DMS153 (cell line): ENCODE measurements at regions not wholly inside any gene's neighbourhood (a gene's known extent, or its start where the extent isn't known, plus 50 kb on each side); places are given as distances from the start of the nearest gene placed in this dataset.
"Not testable (repeated sequence)": the region's sequence is repeated elsewhere in the genome, so short reads cannot be mapped to it uniquely, and the experiment has no call there.

Source experiments
- DNase-seq: peaks from one replicate; lab custom pipeline; 2025; lab: John Stamatoyannopoulos, UW

- DNase-seq: no peak
Observed at GRCh38 chr2:180927030-180927686, 53.2 kb upstream of the UBE2E3 start.

DNA sequence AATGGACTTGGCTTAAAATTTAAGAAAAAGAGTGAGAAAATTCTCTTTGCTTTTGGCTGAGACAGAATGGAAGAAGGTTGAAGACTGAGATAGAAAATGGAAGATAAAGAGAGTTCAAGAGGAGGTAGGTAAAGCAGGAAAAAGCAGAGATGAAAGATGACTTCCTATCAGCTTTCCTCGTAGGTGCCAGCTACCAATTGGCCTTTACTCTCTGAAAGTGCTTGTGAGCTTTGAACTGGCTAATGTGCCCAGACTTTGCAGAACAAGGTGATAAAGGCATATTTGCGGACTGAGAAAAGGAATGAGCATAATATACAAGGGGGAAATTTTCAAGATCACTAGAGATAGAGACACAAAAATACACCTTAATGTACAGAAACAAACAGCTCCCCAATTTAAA lies 54.7 kb upstream of the UBE2E3 start:
- no peak for DNase-seq

DNA sequence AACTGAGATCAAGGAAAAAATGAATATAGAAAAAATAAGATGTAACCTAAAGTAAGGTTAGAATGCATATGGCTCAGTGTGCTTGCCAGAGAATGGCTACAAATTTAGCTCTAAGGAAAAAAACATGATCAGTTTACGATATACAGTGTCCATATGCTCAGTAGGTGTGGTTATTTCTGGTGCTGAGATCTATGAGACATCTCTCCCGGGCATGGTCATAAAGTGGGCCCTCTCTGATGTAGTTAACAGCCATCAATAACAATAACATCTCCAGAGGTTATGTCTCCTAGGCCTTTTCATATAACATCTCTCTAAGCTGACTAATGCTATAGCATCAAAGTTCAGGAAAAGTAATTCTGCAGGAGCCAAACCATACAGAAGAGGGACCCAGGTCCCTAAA lies 56.3 kb upstream of the UBE2E3 start:
- no peak for DNase-seq

DNA sequence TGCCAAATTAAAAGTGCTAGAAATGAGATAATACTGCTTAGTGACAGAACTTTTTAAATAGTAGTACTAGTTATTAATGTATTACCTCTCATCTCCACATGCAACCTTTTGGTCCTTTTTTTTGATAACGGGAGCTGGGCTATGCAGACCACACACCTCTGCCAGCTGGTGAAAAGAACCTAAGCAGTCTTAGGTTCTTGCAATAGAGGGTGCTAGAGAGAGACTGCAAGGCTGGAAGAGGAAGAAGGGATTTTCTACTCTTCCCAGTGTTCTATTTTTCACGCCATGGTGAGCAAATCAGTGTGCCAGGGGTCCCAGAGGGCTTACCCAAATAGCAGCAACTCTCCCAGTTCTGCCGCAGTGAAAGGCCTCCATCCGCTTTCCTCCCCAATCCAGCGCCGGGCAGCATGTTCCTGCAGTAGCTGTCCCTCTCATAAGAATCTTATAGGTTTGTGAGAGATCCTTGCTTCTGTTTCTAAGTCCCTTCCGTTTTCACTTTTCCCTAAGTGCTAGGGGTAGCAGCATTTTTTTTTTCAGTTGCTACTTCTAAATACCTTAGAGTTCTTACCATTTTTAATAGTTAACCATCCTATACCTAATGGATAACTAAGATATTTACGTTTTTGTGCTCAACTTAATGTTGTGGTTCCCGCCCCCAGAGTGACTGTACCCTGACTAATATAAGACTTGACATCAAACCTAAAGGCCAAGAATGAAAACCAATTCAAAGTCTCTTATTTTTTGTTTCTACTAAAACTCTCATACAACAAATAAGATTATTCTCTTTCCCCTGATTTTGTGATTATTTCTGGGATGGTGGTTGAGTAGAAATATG lies 69.4 kb upstream of the UBE2E3 start:
- no peak for DNase-seq

DNA sequence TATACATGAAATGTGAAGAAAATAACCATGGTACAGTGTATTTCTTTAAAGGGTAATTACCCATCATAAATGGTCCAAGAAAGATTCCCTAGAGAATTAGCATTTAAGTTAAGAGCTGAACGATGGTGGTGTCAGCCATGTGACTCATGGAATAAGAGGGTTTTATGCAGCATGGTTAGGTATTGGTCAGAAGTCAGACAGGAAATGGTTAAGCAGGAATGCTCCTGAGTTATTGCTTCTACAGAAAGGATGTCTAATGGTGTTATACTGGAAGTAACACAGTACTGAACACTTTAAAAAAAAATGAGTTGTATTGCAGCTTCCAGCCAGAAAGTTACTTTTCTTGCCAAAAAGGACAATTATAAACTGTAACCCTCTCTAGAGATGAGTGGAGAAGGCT lies 72.7 kb upstream of the UBE2E3 start:
- no peak for DNase-seq

- peak; percentile 2 for DNase-seq
Observed at GRCh38 chr2:180905461-180905860, 74.9 kb upstream of the UBE2E3 start.

DNA sequence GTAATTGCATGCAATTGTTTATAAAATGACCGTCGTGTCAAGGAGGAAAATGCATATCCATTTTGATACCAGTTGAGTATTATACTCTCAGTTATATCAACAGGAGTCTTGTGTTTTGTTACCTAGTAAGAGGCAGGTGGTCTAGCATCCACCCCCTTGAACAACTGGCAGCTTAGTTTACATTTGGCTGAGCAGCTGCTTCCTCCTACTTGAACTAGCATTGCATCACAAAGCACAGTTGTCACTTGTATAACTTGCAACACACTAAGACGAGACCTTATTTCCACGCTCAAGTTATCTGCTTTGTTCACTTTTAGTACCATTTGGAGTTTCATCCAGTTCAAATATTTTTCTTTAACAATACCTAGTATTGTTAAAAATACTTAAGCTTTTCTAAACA lies 75.4 kb upstream of the UBE2E3 start:
- DNase-seq: peak; percentile 47

DNA sequence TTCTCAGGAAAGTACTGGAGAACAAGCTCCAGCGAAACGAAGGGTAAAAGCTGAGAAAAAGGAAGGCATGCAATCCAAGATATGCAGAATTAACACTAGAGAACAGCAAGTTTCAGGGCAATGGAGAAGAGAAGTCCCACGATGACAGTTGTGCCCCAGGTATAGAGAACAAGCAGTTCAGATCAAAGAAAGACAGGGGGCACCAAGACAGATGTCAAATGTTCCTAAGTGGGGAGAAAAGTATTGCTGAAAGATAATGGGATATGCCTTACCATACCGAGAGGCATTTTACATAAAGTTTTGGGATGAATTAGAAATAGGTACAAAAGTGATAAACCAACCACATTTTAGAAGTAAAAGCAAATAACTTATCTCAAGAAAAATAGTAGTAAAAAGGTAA lies 79.1 kb upstream of the UBE2E3 start:
- no peak for DNase-seq

- no peak for DNase-seq
Observed at GRCh38 chr2:180893752-180894151, 86.7 kb upstream of the UBE2E3 start.

DNA sequence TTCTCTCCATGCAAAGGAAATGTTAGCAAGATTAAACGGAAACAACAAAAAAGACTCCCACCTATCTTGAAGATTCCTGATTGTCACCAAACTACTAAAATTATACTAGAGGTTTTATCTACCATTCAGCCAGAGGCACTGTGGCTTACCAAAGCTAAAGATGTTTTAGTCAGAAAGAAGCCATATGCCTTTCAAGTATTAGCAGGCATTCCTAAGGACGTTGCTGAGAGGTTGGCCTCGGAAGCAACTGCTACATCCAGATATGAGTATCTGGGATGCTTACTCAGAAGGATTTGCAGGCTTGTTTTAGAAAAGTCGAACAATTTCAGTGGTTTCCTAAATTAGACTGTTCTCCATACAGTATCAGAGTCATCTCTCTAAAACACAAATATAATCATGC lies 88.3 kb upstream of the UBE2E3 start:
- no peak for DNase-seq

GRCh38 chr2:180891360-180891759 lies 89.0 kb upstream of the UBE2E3 start:
- no peak for DNase-seq

- DNase-seq: no peak
Observed at GRCh38 chr2:180890781-180891180, 89.6 kb upstream of the UBE2E3 start.

DNA sequence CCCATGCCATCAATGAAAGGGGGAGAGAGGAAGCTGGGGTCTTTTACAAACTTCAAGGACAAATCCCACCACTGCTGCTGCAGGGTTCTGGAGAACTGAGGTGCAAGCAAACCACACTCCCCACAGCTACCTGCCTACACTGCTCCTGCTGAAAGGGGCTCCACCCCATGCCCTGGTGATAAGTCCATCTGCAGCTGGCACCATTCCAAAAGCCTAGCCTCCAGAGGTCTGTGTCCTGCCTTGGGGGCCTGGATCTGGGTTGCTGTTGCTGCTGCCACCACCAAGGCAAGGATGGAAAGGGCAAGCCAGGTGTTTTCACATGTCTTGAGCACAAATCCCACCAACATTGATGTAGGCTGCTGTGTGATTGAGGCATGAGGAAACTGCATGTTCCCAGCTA lies 97.4 kb upstream of the UBE2E3 start:
- no peak for DNase-seq

- no peak for DNase-seq
Observed at GRCh38 chr2:180876506-180876905, 103.9 kb upstream of the UBE2E3 start.

DNA sequence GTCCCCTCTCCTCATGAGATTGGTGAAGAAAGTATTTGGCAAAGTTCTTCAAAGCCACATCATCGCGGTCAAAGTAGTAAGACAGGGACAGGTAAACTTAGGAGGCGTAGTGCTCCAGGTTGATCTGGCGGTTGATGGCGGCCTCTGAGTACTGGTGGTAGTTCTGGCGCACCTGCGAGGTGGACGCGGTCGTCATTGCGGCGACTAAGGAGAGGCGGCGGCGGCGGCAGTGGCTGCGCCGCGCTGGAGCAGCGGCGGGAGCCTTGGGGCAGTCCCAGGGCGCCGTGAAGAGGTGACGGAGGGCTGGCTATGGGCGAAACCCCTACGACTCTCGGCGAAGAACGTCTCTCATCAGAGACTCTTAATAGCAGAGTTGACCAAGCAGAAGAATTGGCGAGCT lies 107.2 kb upstream of the UBE2E3 start:
- DNase-seq: no peak

DNA sequence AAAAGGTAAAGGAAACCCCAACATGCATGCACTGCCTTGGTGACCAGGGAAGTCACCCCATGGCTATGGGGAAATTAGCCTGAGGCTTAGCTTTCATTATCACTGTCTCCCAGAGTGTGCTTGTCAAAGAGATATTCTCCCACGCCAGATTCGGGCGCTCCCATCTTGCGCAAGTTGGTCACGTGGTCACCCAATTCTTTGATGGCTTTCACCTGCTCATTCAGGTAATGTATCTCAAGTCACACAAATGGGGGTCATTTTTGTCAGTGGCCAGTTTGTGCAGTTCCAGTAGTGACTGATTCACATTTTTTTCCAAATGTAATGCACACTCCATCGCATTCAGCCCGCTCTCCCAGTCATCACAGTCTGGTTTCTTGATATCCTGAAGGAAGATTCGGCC lies 107.6 kb upstream of the UBE2E3 start:
- DNase-seq: not testable (repeated sequence)

- DNase-seq: no peak
Observed at GRCh38 chr2:180872255-180872654, 108.2 kb upstream of the UBE2E3 start.

DNA sequence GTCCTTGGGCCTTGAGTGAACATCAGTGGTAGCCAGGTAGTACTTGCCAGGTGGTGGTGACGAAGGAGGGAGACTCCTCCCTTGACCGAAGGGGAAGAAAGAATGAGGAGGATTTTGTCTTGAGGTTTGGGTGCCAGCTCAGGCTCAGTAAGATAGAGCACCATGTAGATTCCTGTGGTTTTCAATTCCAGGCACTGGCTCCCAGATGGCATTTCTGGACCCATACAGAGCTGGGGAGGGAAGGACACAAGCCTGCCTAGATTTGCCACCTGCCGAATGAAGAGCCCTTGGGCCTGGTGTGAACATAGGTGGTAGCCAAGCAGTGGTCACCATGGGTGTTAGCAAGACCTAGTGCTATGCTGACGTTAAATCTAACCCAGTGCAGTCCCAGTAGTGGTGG lies 108.8 kb upstream of the UBE2E3 start:
- DNase-seq: no peak

DNA sequence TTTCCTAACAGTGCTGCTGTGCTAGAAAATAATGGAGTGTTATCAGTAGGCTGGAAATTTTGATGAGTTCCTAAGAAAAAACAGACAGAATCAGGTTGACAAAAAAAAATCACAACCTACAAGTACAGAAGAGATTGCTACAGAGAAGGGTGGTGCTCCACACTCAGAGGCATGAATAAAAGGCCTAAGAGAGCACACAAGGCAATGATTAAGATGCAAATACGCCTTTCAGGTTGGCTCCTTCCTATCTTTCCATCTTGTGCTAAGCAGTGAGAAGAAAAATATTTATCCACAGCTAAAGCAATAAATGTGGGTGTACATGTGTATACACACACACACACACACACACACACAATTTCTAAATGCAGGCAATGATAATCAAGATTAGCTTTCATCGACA lies 130.6 kb upstream of the UBE2E3 start:
- no peak for DNase-seq

DNA sequence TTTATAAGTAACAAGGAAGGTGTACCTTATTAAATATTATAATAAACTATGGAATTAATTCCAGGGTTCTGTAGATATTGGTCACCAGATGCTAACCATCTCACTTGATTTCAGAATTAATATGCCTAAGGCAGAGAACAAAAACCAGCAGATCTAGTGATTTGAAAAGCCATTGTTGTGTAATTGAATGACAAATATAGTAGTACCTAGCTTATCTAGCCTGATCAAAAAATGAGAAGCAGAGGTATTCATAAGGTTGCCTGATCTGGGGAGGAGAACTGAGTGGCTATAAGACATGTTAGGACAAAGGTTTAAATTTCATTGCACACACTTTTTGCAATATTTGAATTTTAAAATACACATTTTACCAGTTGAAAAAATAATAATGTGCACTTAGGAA lies 132.0 kb upstream of the UBE2E3 start:
- DNase-seq: no peak

DNA sequence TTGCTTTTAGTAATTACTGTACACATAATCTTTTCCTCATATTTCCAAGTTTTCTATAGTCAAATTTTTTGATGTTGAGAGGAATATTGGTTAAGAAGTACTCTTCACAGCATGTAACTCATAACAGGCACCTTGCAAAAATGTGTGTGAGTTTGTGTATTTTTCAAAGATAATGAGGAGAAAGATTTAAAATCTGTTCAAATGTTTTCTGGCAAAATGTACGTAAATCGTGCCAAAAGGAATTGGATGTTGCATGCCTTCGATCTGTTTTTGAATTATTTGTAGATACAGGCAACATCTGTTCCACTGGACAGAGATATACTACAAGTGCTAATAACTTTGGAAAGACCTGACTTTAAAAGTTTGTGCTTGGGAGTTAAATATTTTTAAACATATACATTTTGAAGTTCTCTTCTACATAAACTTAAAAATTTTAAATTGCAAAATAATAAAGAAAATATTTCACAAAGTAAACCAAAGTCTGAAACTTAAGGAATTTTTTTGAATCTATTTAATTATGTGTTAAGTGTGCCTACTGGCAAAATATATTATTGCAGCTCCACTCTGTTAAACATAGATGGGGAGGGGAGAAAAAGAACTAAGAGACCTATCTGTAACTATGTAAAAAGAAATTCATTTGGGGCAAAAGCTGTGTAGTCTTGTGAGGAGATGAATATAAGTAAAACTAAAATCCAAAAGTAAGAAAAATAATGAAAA lies 133.5 kb upstream of the UBE2E3 start:
- DNase-seq: no peak

- no peak for DNase-seq
Observed at GRCh38 chr2:180842461-180842860, 137.9 kb upstream of the UBE2E3 start.

GRCh38 chr2:180840641-180841040 lies 139.8 kb upstream of the UBE2E3 start:
- no peak for DNase-seq
